Kidney (tissue), 13 donors: ENCODE measurements at regions not wholly inside any gene's neighbourhood (a gene's known extent, or its start where the extent isn't known, plus 50 kb on each side); places are given as distances from the start of the nearest gene placed in this dataset.

Source experiments
- DNase-seq, 5 donors: peaks; one replicate each; pipeline ENCODE4 v3.0.0-alpha.2; 2013 to 2020
- FAIRE-seq: peaks from 2 replicates; lab custom pipeline; 2012; peaks lifted over from hg19 to GRCh38; lab: Jason Lieb, UNC
- H3K27ac ChIP-seq, 2 donors: one replicate each; pipeline ENCODE4 v1.7.0; 2013; ENCODE audit warnings: low read depth in 2 of 2, low read length in 2 of 2, inconsistent platforms in 1 of 2
- H3K27me3 ChIP-seq: one replicate; pipeline ENCODE4 v1.7.1; 2013; ENCODE audit warnings: low read length, inconsistent platforms; ENCODE audit not compliant: control insufficient read depth, insufficient read depth
- H3K36me3 ChIP-seq, 3 donors: one replicate each; pipeline versions ENCODE4 v1.7.0 to v1.7.1; 2013; ENCODE audit warnings: low read length in 3 of 3, control low read depth in 1 of 3, inconsistent platforms in 1 of 3; ENCODE audit not compliant: insufficient read depth in 3 of 3, control insufficient read depth in 2 of 3
- H3K4me1 ChIP-seq, 3 donors: one replicate each; pipeline versions ENCODE4 v1.7.0 to v1.7.1; 2013; ENCODE audit warnings: low read length in 3 of 3, inconsistent platforms in 1 of 3, low read depth in 1 of 3; ENCODE audit not compliant: control insufficient read depth in 2 of 3, insufficient read depth in 2 of 3
- H3K4me3 ChIP-seq, 3 donors: one replicate each; pipeline versions ENCODE4 v1.7.0 to v1.8.1; 2013; ENCODE audit warnings: low read length in 3 of 3, control low read depth in 1 of 3, inconsistent platforms in 1 of 3
- H3K9ac ChIP-seq, 3 donors: one replicate each; pipeline versions ENCODE4 v1.7.0 to v1.7.1; 2013; ENCODE audit warnings: low read length in 3 of 3, control low read depth in 1 of 3, inconsistent platforms in 1 of 3
- H3K9me3 ChIP-seq, 3 donors: one replicate each; pipeline versions ENCODE4 v1.7.0 to v1.7.1; 2013; ENCODE audit warnings: low read length in 3 of 3, control low read depth in 1 of 3, inconsistent platforms in 1 of 3; ENCODE audit not compliant: control insufficient read depth in 2 of 3, insufficient read depth in 1 of 3
- CTCF ChIP-seq: IDR thresholded peaks from 3 replicates; pipeline ENCODE4 v1.5.1; 2012; ENCODE audit warnings: mild to moderate bottlenecking, moderate library complexity, borderline replicate concordance; ENCODE audit not compliant: insufficient read depth; ENCODE audit errors: extremely low read depth
- intact Hi-C: fragments of 100-400 bp; cut with DNase I; formaldehyde crosslinking; loops from one replicate; pipeline ENCODE4 v1.11.1; 2022
- donor health status: control.
- donor health status: control.
- donor health status: control.
- donor health status: control.
- donor health status: control.
- donor health status: DM: yes; HTN: yes; CAD: no.
- donor health status: Normal renal cell carcinoma (clear cell type).

- Histone ChIP-seq H3K27ac (no peak overlapping the region), H3K4me1 (no peaks in the 10 kb centered on the region), H3K9ac (no peak overlapping the region), H3K27me3 (no peaks in the 10 kb centered on the region), H3K9me3 (no peaks in the 10 kb centered on the region), H3K36me3 (no peaks in the 10 kb centered on the region), H3K4me3 (no peak overlapping the region)
- FAIRE-seq (no peak), DNase-seq (no peak)
- no peak for TF ChIP-seq CTCF
- intact Hi-C loops, result no loop called here
Observed at GRCh38 chr2:16552202-16552601, 113.4 kb downstream of the CYRIA start.

- no peak for DNase-seq
- no peaks in the 10 kb centered on the region for H3K36me3 ChIP-seq
- TF ChIP-seq CTCF, result no peak
- FAIRE-seq, result no peak
- no peak overlapping the region for H3K9ac ChIP-seq
- no peaks in the 10 kb centered on the region for H3K9me3 ChIP-seq
- no peak overlapping the region for H3K4me3 ChIP-seq
- no peaks in the 10 kb centered on the region for H3K27me3 ChIP-seq
- intact Hi-C loops, result no loop called here
- no peaks in the 10 kb centered on the region for H3K4me1 ChIP-seq
- H3K27ac ChIP-seq, result no peak overlapping the region
Observed at GRCh38 chr2:16548036-16548435, 117.6 kb downstream of the CYRIA start.

GRCh38 chr2:16546128-16546754, 119.4 kb downstream of the CYRIA start:
- peak; percentile 23 for FAIRE-seq
- TF ChIP-seq CTCF, result no peak
- Histone ChIP-seq H3K27ac (no peak overlapping the region), H3K36me3 (no peaks in the 10 kb centered on the region), H3K9me3 (no peaks in the 10 kb centered on the region), H3K4me1 (no peaks in the 10 kb centered on the region), H3K27me3 (no peaks in the 10 kb centered on the region), H3K4me3 (no peak overlapping the region), H3K9ac (no peak overlapping the region)
- peak in 3 of 5 donors; percentile 70 to 95 (median 94) for DNase-seq
- intact Hi-C loops, result no loop called here

- Histone ChIP-seq H3K27me3 (no peaks in the 10 kb centered on the region), H3K4me3 (no peak overlapping the region), H3K36me3 (no peaks in the 10 kb centered on the region), H3K9me3 (no peaks in the 10 kb centered on the region), H3K4me1 (no peaks in the 10 kb centered on the region), H3K9ac (no peak overlapping the region), H3K27ac (no peak overlapping the region)
- intact Hi-C loops, result no loop called here
- no peak for FAIRE-seq
- DNase-seq, result no peak
- no peak for TF ChIP-seq CTCF
Observed at GRCh38 chr2:16538707-16539106, 126.9 kb downstream of the CYRIA start.
